WTC11 (cell line): ENCODE measurements at regions not wholly inside any gene's neighbourhood (a gene's known extent, or its start where the extent isn't known, plus 50 kb on each side); places are given as distances from the start of the nearest gene placed in this dataset.

Source experiments
- ARID4B ChIP-seq: sonication (generic); formaldehyde crosslinking; IDR thresholded peaks from 2 replicates; pipeline ENCODE4 v1.8.0; 2023; ENCODE audit warnings: missing genetic modification reagents, mild to moderate bottlenecking, borderline replicate concordance
- ATF6 ChIP-seq: sonication (generic); formaldehyde crosslinking; IDR thresholded peaks from 2 replicates; pipeline ENCODE4 v1.8.1; 2023; ENCODE audit warnings: mild to moderate bottlenecking, missing genetic modification reagents
- E2F5 ChIP-seq: sonication (generic); formaldehyde crosslinking; IDR thresholded peaks from 2 replicates; pipeline ENCODE4 v1.8.1; 2022; ENCODE audit warnings: mild to moderate bottlenecking, moderate library complexity, missing genetic modification reagents
- FOXK1 ChIP-seq: sonication (generic); formaldehyde crosslinking; IDR thresholded peaks from 2 replicates; pipeline ENCODE4 v1.8.0; 2022; ENCODE audit warnings: mild to moderate bottlenecking, moderate library complexity, missing genetic modification reagents
- HMGA2 ChIP-seq: fragments of 250-450 bp; sonication (Bioruptor Pico); IDR thresholded peaks from 2 replicates; pipeline ENCODE4 v1.4.0; 2021; ENCODE audit warnings: mild to moderate bottlenecking, moderate library complexity
- IRF1 ChIP-seq: sonication (generic); formaldehyde crosslinking; IDR thresholded peaks from 2 replicates; pipeline ENCODE4 v1.8.0; 2023; ENCODE audit warnings: missing genetic modification reagents
- KAT7 ChIP-seq: sonication (generic); formaldehyde crosslinking; IDR thresholded peaks from 2 replicates; pipeline ENCODE4 v1.8.1; 2023; ENCODE audit warnings: missing genetic modification reagents, mild to moderate bottlenecking, borderline replicate concordance
- MAX ChIP-seq: sonication (generic); formaldehyde crosslinking; IDR thresholded peaks from 2 replicates; pipeline ENCODE4 v1.8.0; 2022; ENCODE audit warnings: mild to moderate bottlenecking, missing genetic modification reagents
- MLX ChIP-seq: sonication (generic); formaldehyde crosslinking; IDR thresholded peaks from 2 replicates; pipeline ENCODE4 v1.8.1; 2023; ENCODE audit warnings: mild to moderate bottlenecking, missing genetic modification reagents, moderate library complexity
- MYBL2 ChIP-seq: sonication (generic); formaldehyde crosslinking; IDR thresholded peaks from 2 replicates; pipeline ENCODE4 v1.8.1; 2023; ENCODE audit warnings: mild to moderate bottlenecking, moderate library complexity, missing genetic modification reagents
- NFE2L1 ChIP-seq: sonication (generic); formaldehyde crosslinking; IDR thresholded peaks from 2 replicates; pipeline ENCODE4 v1.8.1; 2023; ENCODE audit warnings: missing genetic modification reagents
- OVOL2 ChIP-seq: fragments of 250-450 bp; sonication (Bioruptor Pico); IDR thresholded peaks from 2 replicates; pipeline ENCODE4 v1.9.0; 2021; ENCODE audit warnings: mild to moderate bottlenecking, borderline replicate concordance
- PREB ChIP-seq: sonication (generic); formaldehyde crosslinking; IDR thresholded peaks from 2 replicates; pipeline ENCODE4 v1.8.1; 2022; ENCODE audit warnings: mild to moderate bottlenecking, missing genetic modification reagents, moderate library complexity, borderline replicate concordance
- SOX15 ChIP-seq: fragments of 250-450 bp; sonication (Bioruptor Pico); IDR thresholded peaks from 2 replicates; pipeline ENCODE4 v1.9.0; 2021; ENCODE audit warnings: mild to moderate bottlenecking
- SP1 ChIP-seq: sonication (generic); formaldehyde crosslinking; conservative IDR thresholded peaks from 2 replicates; pipeline ENCODE4 v1.8.1; 2022; ENCODE audit warnings: missing genetic modification reagents
- TCF7 ChIP-seq: sonication (generic); formaldehyde crosslinking; IDR thresholded peaks from 2 replicates; pipeline ENCODE4 v1.8.0; 2022; ENCODE audit warnings: mild to moderate bottlenecking, low read depth, missing genetic modification reagents, moderate library complexity
- TEAD4 ChIP-seq: sonication (generic); formaldehyde crosslinking; IDR thresholded peaks from 2 replicates; pipeline ENCODE4 v1.8.0; 2022; ENCODE audit warnings: mild to moderate bottlenecking, missing genetic modification reagents
- USF2 ChIP-seq: sonication (generic); formaldehyde crosslinking; IDR thresholded peaks from 2 replicates; pipeline ENCODE4 v1.8.1; 2023; ENCODE audit warnings: mild to moderate bottlenecking, missing genetic modification reagents, moderate library complexity
- ZNF219 ChIP-seq: sonication (generic); formaldehyde crosslinking; IDR thresholded peaks from 2 replicates; pipeline ENCODE4 v1.8.0; 2023; ENCODE audit warnings: missing genetic modification reagents, mild to moderate bottlenecking, borderline replicate concordance
- ZNF423 ChIP-seq: fragments of 250-450 bp; sonication (Bioruptor Pico); IDR thresholded peaks from 2 replicates; pipeline ENCODE4 v2.1.2; 2022; ENCODE audit warnings: mild to moderate bottlenecking, moderate library complexity
- ZNF532 ChIP-seq: fragments of 250-450 bp; sonication (Bioruptor Pico); IDR thresholded peaks from 2 replicates; pipeline ENCODE4 v1.9.0; 2021; ENCODE audit warnings: mild to moderate bottlenecking, borderline replicate concordance

GRCh38 chr9:29211580-29212396 is 1638.5 kb upstream of the C9orf72 start (continued):
- TF ChIP-seq PREB (CRISPR knock-in tag) = no peak
- no peak for TF ChIP-seq USF2
- no peak for TF ChIP-seq ATF6 (CRISPR knock-in tag)
- peak; percentile 87; the same call in 1 of the 2 replicates for TF ChIP-seq KAT7 (CRISPR knock-in tag)
- no peak; the same call in 1 of the 2 replicates for TF ChIP-seq MYBL2 (CRISPR knock-in tag)
- TF ChIP-seq ZNF532 (CRISPR knock-in tag) = no peak
- no peak for TF ChIP-seq ARID4B (CRISPR knock-in tag)
- no peak for TF ChIP-seq IRF1
- TF ChIP-seq MAX (CRISPR knock-in tag) = no peak
- TF ChIP-seq E2F5 (CRISPR knock-in tag) = no peak
- TF ChIP-seq ZNF219 (CRISPR knock-in tag) = peak; percentile 22; the same call in 1 of the 2 replicates
- no peak for TF ChIP-seq FOXK1 (CRISPR knock-in tag)
- TF ChIP-seq TCF7 (CRISPR knock-in tag) = no peak
- no peak for TF ChIP-seq OVOL2 (CRISPR knock-in tag)
- no peak for TF ChIP-seq MLX (CRISPR knock-in tag)
- peak; percentile 51; the same call in 1 of the 2 replicates for TF ChIP-seq SP1 (CRISPR knock-in tag)
- TF ChIP-seq TEAD4 (CRISPR knock-in tag) = no peak
- peak; percentile 52 for TF ChIP-seq ZNF423 (CRISPR knock-in tag)
- no peak for TF ChIP-seq SOX15 (CRISPR knock-in tag)
- no peak for TF ChIP-seq HMGA2 (CRISPR knock-in tag)
- TF ChIP-seq NFE2L1 (CRISPR knock-in tag) = no peak
